ENCODE measurements at regions not wholly inside any gene's neighbourhood (a gene's known extent, or its start where the extent isn't known, plus 50 kb on each side); places are given as distances from the start of the nearest gene placed in this dataset.

- TF ChIP-seq ZC3H10 (CRISPR knock-in tag; IDR thresholded peaks at IDR 0.05) (no peak), ZFP3 (CRISPR knock-in tag; IDR thresholded peaks at IDR 0.05) (no peak)
Measured at GRCh38 chr13:73661687-73662425, 472.3 kb downstream of the KLF12 start (continued).

- ATAC-seq: no peak
- TF ChIP-seq PATZ1 (CRISPR knock-in tag; IDR thresholded peaks at IDR 0.05; ENCODE audit: borderline replicate concordance): no peak
- TF ChIP-seq RARB (CRISPR knock-in tag; IDR thresholded peaks at IDR 0.05): no peak
- TF ChIP-seq SNAI2 (CRISPR knock-in tag; IDR thresholded peaks at IDR 0.05): no peak
- no peak for TF ChIP-seq ZNF565 (CRISPR knock-in tag; conservative IDR thresholded peaks at IDR 0.05; ENCODE audit: low read depth)
- TF ChIP-seq CSRNP3 (CRISPR knock-in tag; IDR thresholded peaks at IDR 0.05): no peak
- TF ChIP-seq ZFP30 (CRISPR knock-in tag; IDR thresholded peaks at IDR 0.05): no peak
- no peak for TF ChIP-seq PPARA (CRISPR knock-in tag; IDR thresholded peaks at IDR 0.05; ENCODE audit: borderline replicate concordance)
- TF ChIP-seq ARNTL (CRISPR knock-in tag; IDR thresholded peaks at IDR 0.05; ENCODE audit: borderline replicate concordance, low read depth): no peak
- TF ChIP-seq TCF4 (CRISPR knock-in tag; IDR thresholded peaks at IDR 0.05; ENCODE audit: borderline replicate concordance): no peak
- no peak for TF ChIP-seq ESRRG (CRISPR knock-in tag; IDR thresholded peaks at IDR 0.05)
- TF ChIP-seq ISL1 (CRISPR knock-in tag; IDR thresholded peaks at IDR 0.05): no peak
- no peak for TF ChIP-seq ZNF70 (CRISPR knock-in tag; IDR thresholded peaks at IDR 0.05)
- TF ChIP-seq CREB5 (CRISPR knock-in tag; IDR thresholded peaks at IDR 0.05; ENCODE audit: low read depth): no peak
- no peak for TF ChIP-seq ZC3H10 (CRISPR knock-in tag; IDR thresholded peaks at IDR 0.05)
- no peak for TF ChIP-seq CSDC2 (CRISPR knock-in tag; IDR thresholded peaks at IDR 0.05)
- no peak for TF ChIP-seq POU6F1 (CRISPR knock-in tag; IDR thresholded peaks at IDR 0.05; ENCODE audit: borderline replicate concordance, low read depth)
- no peak for TF ChIP-seq ZNF8 (CRISPR knock-in tag; IDR thresholded peaks at IDR 0.05)
- no peak for TF ChIP-seq GLIS3 (CRISPR knock-in tag; IDR thresholded peaks at IDR 0.05)
- no peak for TF ChIP-seq TSHZ2 (CRISPR knock-in tag; IDR thresholded peaks at IDR 0.05)
Measured at GRCh38 chr13:73661066-73661465, 473.1 kb downstream of the KLF12 start.

GRCh38 chr13:73658639-73659038 is 475.6 kb downstream of the KLF12 start:
- ATAC-seq: no peak
- TF ChIP-seq ZFP3 (CRISPR knock-in tag; IDR thresholded peaks at IDR 0.05) (no peak), CSRNP3 (CRISPR knock-in tag; IDR thresholded peaks at IDR 0.05) (no peak), SNAI2 (CRISPR knock-in tag; IDR thresholded peaks at IDR 0.05) (no peak), CREB5 (CRISPR knock-in tag; IDR thresholded peaks at IDR 0.05; ENCODE audit: low read depth) (no peak), PATZ1 (CRISPR knock-in tag; IDR thresholded peaks at IDR 0.05; ENCODE audit: borderline replicate concordance) (no peak), ZNF8 (CRISPR knock-in tag; IDR thresholded peaks at IDR 0.05) (no peak), ZC3H10 (CRISPR knock-in tag; IDR thresholded peaks at IDR 0.05) (no peak), OSR1 (CRISPR knock-in tag; IDR thresholded peaks at IDR 0.05) (no peak), TCF4 (CRISPR knock-in tag; IDR thresholded peaks at IDR 0.05; ENCODE audit: borderline replicate concordance) (no peak), ZNF565 (CRISPR knock-in tag; conservative IDR thresholded peaks at IDR 0.05; ENCODE audit: low read depth) (no peak), GLIS3 (CRISPR knock-in tag; IDR thresholded peaks at IDR 0.05) (no peak), CSDC2 (CRISPR knock-in tag; IDR thresholded peaks at IDR 0.05) (no peak), BACH2 (CRISPR knock-in tag; IDR thresholded peaks at IDR 0.05; ENCODE audit: borderline replicate concordance) (no peak), ZNF70 (CRISPR knock-in tag; IDR thresholded peaks at IDR 0.05) (no peak)
